CD8-positive, alpha-beta memory T cell (primary cell): ENCODE measurements at regions not wholly inside any gene's neighbourhood (a gene's known extent, or its start where the extent isn't known, plus 50 kb on each side); places are given as distances from the start of the nearest gene placed in this dataset.
A peak's percentile ranks its signal among the peaks of the same experiment; 100 is the strongest.

Source experiments
- CTCF ChIA-PET: fragments of 350-600 bp; sonication (Branson Sonifier 250); formaldehyde crosslinking; loops from one replicate; lab custom pipeline; 2021; ENCODE audit warnings: antibody characterized with exemption; lab: Charles Lee
- POLR2A ChIA-PET: fragments of 350-600 bp; sonication (Branson Sonifier 250); formaldehyde crosslinking; loops from one replicate; lab custom pipeline; 2021; ENCODE audit warnings: antibody characterized with exemption; lab: Charles Lee
- DNase-seq, 5 donors: peaks; one replicate each; pipeline versions ENCODE4 v3.0.0 to v3.0.0-alpha.2; 2020 to 2022; ENCODE audit warnings: mixed read lengths in 1 of 5
- H3K27ac ChIP-seq: one replicate; pipeline ENCODE4 v1.7.0; 2013; ENCODE audit warnings: low read depth, mild to moderate bottlenecking, low read length, moderate library complexity
- H3K27me3 ChIP-seq: 2 replicates; pipeline ENCODE4 v1.7.0; 2013; ENCODE audit warnings: low read length, mild to moderate bottlenecking; ENCODE audit not compliant: insufficient read depth, poor library complexity, severe bottlenecking
- H3K36me3 ChIP-seq: 2 replicates; pipeline ENCODE4 v1.7.0; 2013; ENCODE audit warnings: mild to moderate bottlenecking, low read length, moderate library complexity; ENCODE audit not compliant: insufficient read depth
- H3K4me1 ChIP-seq: 2 replicates; pipeline ENCODE4 v1.7.0; 2013; ENCODE audit warnings: mild to moderate bottlenecking, low read length, moderate library complexity; ENCODE audit not compliant: insufficient read depth
- H3K4me3 ChIP-seq: 2 replicates; pipeline ENCODE4 v1.7.0; 2013; ENCODE audit warnings: mild to moderate bottlenecking, low read length
- H3K9me3 ChIP-seq: 2 replicates; pipeline ENCODE4 v1.7.0; 2013; ENCODE audit warnings: mild to moderate bottlenecking, low read length
- H3K27ac Mint-ChIP-seq, 8 donors: one replicate each; pipeline ENCODE4 v1.8.0; 2020 to 2021; ENCODE audit warnings: mixed read lengths in 8 of 8, mild to moderate bottlenecking in 6 of 8, inconsistent platforms in 3 of 8, moderate library complexity in 3 of 8
- H3K27me3 Mint-ChIP-seq, 2 donors: one replicate each; pipeline ENCODE4 v1.8.0; 2020 to 2021; ENCODE audit warnings: mixed read lengths in 2 of 2, mild to moderate bottlenecking in 1 of 2, moderate library complexity in 1 of 2
- H3K36me3 Mint-ChIP-seq, 3 donors: one replicate each; pipeline ENCODE4 v1.8.0; 2020 to 2021; ENCODE audit warnings: mixed read lengths in 3 of 3, inconsistent platforms in 1 of 3, mild to moderate bottlenecking in 1 of 3
- H3K4me1 Mint-ChIP-seq, 3 donors: one replicate each; pipeline ENCODE4 v1.8.0; 2020 to 2021; ENCODE audit warnings: mixed read lengths in 3 of 3, inconsistent platforms in 1 of 3, mild to moderate bottlenecking in 1 of 3
- H3K4me3 Mint-ChIP-seq, 7 donors: one replicate each; pipeline ENCODE4 v1.8.0; 2020 to 2021; ENCODE audit warnings: mixed read lengths in 7 of 7, mild to moderate bottlenecking in 6 of 7, moderate library complexity in 4 of 7, inconsistent platforms in 2 of 7
- H3K9me3 Mint-ChIP-seq, 5 donors: one replicate each; pipeline ENCODE4 v1.8.0; 2020 to 2022; ENCODE audit warnings: mixed read lengths in 5 of 5, mild to moderate bottlenecking in 3 of 5, moderate library complexity in 2 of 5, inconsistent platforms in 1 of 5

DNA sequence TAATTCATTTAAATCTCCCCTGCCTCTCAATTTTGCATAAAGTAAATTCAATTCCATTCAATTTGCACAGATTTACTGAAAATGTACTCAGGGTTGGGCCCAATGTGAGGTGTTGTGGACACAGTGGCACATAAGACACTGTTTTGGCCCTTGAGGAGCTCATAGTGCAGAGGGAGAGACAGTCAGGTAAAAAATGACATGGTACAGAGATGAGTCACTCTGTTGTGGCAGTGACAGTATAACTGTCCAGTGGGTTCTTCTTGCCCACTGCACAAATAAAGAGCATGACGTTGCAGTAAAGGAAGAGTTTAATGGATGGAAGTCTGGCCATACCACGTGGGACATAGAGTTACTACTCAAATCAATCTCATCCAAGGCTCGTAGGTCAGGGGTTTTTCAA, 400.3 kb upstream of the TRIB2 start:
- Histone ChIP-seq H3K27ac (no peak overlapping the region), H3K4me1 (peaks cover 13% of the 10 kb centered on the region), H3K36me3 (no peaks in the 10 kb centered on the region), H3K4me3 (no peak overlapping the region), H3K9me3 (no peaks in the 10 kb centered on the region), H3K27me3 (no peaks in the 10 kb centered on the region)
- no peak for DNase-seq
- peak overlapping the region in 1 of 8 donors; percentile 74 for H3K27ac Mint-ChIP-seq
- no peak overlapping the region for H3K4me3 Mint-ChIP-seq
- CTCF ChIA-PET = no interaction called here
- peaks cover 0 to 21% (median 2%) of the 10 kb centered on the region in 3 donors for H3K4me1 Mint-ChIP-seq
- peaks cover 0 to 1% (median 0%) of the 10 kb centered on the region in 3 donors for H3K36me3 Mint-ChIP-seq
- H3K9me3 Mint-ChIP-seq = no peaks in the 10 kb centered on the region
- peaks cover 0 to 5% of the 10 kb centered on the region in 2 donors for H3K27me3 Mint-ChIP-seq
- POLR2A ChIA-PET = no interaction called here

DNA sequence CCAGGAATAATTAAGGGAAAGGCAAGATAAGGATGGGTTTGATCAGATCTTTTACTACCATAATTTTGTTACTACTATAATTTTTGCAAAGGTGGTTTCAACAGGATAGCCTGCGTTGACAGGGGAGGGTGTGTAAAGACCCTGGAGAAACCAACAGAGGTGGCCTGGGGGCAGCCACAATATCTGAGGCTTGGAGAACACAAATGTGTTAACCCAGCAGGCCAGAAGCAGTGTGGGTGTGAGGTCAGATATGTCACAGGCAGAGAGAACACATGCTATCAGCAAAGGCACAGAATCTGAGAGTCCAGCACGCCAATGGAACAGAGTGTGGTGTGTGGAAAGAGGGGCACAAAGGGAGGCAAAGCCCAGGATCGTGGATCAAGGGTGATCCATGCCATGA, 399.4 kb upstream of the TRIB2 start:
- CTCF ChIA-PET = no interaction called here
- Histone ChIP-seq H3K27ac (no peak overlapping the region), H3K4me3 (no peak overlapping the region), H3K27me3 (no peaks in the 10 kb centered on the region), H3K36me3 (no peaks in the 10 kb centered on the region), H3K4me1 (peaks cover 13% of the 10 kb centered on the region), H3K9me3 (no peaks in the 10 kb centered on the region)
- Mint-ChIP-seq H3K9me3 (no peaks in the 10 kb centered on the region), H3K4me3 (no peak overlapping the region), H3K27ac (no peak overlapping the region), H3K27me3 (peaks cover 0 to 5% of the 10 kb centered on the region in 2 donors), H3K4me1 (peaks cover 0 to 21% (median 2%) of the 10 kb centered on the region in 3 donors), H3K36me3 (peaks cover 0 to 1% (median 0%) of the 10 kb centered on the region in 3 donors)
- no peak for DNase-seq
- POLR2A ChIA-PET = no interaction called here

DNA sequence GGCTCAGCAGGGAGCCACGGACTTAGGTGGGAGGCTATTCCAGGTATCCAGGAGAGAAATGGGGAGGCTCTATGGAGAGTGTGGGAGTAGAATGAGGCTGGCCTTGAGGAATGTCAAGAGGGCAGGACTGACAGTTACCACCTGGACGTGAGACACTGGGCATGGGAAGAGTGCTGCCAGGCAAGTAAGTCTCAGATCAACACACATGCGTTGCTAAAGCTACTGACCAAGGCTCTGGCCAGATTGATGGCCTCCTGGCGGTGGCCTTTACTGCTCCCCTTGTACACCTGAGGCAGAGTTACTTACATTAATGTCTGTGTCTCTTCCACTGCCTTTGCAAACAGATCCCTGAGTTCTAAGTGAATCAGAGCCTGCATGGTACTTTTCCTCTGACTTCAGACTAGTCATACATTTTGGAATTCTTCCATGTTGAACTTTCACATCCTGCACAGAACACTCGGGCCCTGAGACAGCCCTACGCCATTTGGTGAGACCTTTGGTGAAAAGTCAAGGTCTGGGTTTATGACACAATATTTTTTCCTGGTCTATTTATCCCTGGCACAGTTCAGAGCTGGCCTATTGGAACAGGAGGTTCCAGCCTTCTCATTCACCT, 398.8 kb upstream of the TRIB2 start:
- H3K36me3 Mint-ChIP-seq = no peaks in the 10 kb centered on the region
- no peak overlapping the region for H3K27ac Mint-ChIP-seq
- CTCF ChIA-PET = no interaction called here
- Histone ChIP-seq H3K9me3 (no peaks in the 10 kb centered on the region), H3K4me3 (no peak overlapping the region), H3K4me1 (peaks cover 13% of the 10 kb centered on the region), H3K36me3 (no peaks in the 10 kb centered on the region), H3K27me3 (no peaks in the 10 kb centered on the region), H3K27ac (no peak overlapping the region)
- peaks cover 0 to 5% of the 10 kb centered on the region in 2 donors for H3K27me3 Mint-ChIP-seq
- H3K4me1 Mint-ChIP-seq = peaks cover 0 to 16% (median 2%) of the 10 kb centered on the region in 3 donors
- POLR2A ChIA-PET = no interaction called here
- H3K9me3 Mint-ChIP-seq = no peaks in the 10 kb centered on the region
- H3K4me3 Mint-ChIP-seq = no peak overlapping the region
- DNase-seq = no peak

DNA sequence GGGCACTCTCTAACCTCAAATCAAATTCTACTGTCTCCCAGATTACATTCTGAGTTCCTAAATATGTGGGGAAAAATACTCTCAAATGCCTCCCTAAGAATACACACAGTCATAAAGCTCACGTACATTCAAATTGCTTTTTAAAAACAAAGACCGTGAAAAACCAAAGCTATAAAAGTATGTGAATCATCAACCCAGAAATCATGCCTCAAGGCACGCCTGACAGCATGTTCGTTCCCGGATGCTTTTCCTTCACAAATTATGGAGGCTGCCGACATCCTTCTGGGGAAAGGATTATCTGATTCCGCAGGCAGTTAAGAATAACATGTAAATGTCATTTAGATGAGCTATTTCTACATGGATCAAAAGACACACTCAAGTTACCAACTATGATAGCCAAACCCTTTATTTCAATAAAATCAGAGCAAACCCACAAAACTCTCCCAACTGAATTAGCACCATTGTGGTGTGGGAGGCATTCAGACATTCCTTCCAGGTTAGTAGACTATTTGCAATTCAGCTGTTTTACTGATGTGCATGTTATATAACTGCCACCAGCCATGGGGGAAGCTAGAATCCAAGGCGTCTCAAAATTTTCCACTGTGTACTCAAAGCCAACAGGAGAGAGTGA, 398.2 kb upstream of the TRIB2 start:
- H3K27me3 Mint-ChIP-seq = peaks cover 0 to 5% of the 10 kb centered on the region in 2 donors
- ChIA-PET CTCF (interaction anchor here (0.8 to 0.9 kb wide), 2 partner anchors 14 to 688 kb away, joined by 3 read pairs; no protein-coding TSS in a partner anchor), POLR2A (no interaction called here)
- no peak overlapping the region for H3K4me3 Mint-ChIP-seq
- H3K36me3 Mint-ChIP-seq = no peaks in the 10 kb centered on the region
- Histone ChIP-seq H3K9me3 (no peaks in the 10 kb centered on the region), H3K27ac (no peak overlapping the region), H3K4me3 (no peak overlapping the region), H3K4me1 (peaks cover 10% of the 10 kb centered on the region), H3K36me3 (no peaks in the 10 kb centered on the region), H3K27me3 (no peaks in the 10 kb centered on the region)
- peaks cover 0 to 10% (median 2%) of the 10 kb centered on the region in 3 donors for H3K4me1 Mint-ChIP-seq
- H3K27ac Mint-ChIP-seq = no peak overlapping the region
- no peak for DNase-seq
- H3K9me3 Mint-ChIP-seq = no peaks in the 10 kb centered on the region

DNA sequence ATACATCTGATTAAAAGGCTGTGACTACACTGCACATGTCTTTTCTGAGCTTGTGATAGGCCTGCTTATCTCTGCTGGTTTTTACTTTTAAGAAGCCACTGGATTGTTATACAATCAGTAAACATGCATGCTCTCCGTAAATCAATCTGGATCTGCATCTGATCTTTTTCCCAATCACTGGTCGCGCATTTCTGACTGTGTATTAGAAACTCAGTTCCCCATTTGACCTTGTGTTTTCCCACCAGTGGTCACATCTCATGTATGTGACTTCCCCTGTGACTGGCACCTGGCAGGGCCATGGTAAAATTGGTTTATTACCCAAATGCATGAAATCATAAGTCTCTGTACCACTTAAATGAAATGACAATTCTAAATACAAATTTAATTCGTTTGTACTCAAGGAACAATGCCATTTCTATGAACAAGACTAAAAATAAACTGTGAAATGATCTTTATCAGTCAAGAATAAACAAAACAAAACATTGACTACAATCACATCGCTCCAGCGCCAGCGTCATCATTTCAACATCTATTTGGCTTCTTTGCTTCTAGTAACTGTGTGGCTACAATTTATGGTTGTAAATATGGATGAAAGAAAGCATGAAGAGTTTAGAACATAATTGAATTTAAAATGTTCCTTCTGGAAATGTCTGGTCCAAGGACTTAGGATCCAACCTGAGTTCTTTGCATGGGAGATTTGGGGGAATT, 396.6 kb upstream of the TRIB2 start:
- POLR2A ChIA-PET = no interaction called here
- CTCF ChIA-PET = no interaction called here
- Histone ChIP-seq H3K27me3 (no peaks in the 10 kb centered on the region), H3K9me3 (no peaks in the 10 kb centered on the region), H3K4me3 (no peak overlapping the region), H3K36me3 (no peaks in the 10 kb centered on the region), H3K4me1 (no peaks in the 10 kb centered on the region), H3K27ac (no peak overlapping the region)
- Mint-ChIP-seq H3K27me3 (no peaks in the 10 kb centered on the region), H3K4me1 (no peaks in the 10 kb centered on the region), H3K36me3 (no peaks in the 10 kb centered on the region), H3K4me3 (no peak overlapping the region), H3K9me3 (no peaks in the 10 kb centered on the region), H3K27ac (no peak overlapping the region)
- no peak for DNase-seq

DNA sequence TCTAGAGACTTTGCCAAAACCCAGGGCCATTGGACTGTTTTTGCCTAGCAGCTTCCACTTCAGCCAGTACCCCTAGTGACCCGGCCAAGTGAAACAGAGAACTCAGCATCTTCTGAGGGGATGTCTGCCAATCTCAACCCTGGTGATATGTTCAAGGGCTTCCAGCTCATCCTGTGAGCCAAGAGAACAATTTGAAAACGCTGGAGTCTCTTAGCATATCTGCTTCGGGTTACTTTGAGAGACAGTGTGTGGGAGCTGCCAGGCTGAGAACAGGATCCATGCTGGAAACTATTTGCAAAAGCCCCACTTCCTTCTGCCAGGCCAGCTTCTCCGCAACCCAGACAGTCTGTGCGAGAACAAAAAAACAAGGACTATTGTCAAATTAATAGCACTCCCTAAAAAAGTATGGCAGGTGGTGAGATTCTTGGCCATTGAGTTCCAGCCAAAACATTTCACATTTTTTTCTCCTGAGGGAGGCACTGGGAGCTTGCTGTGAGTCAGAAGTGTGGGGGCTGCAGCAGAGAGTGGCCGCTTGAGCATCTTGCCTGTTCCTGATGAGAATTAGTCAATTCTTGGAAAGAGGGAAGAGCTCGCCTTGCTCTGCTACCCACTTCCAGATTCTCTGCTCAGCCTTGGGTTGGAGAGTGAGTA, 395.6 kb upstream of the TRIB2 start:
- H3K4me3 ChIP-seq = no peak overlapping the region
- no peak for DNase-seq
- Mint-ChIP-seq H3K9me3 (no peaks in the 10 kb centered on the region), H3K27ac (no peak overlapping the region), H3K36me3 (no peaks in the 10 kb centered on the region), H3K4me3 (no peak overlapping the region), H3K4me1 (no peaks in the 10 kb centered on the region), H3K27me3 (no peaks in the 10 kb centered on the region)
- no peaks in the 10 kb centered on the region for H3K36me3 ChIP-seq
- no peak overlapping the region for H3K27ac ChIP-seq
- ChIA-PET POLR2A (no interaction called here), CTCF (no interaction called here)
- H3K27me3 ChIP-seq = no peaks in the 10 kb centered on the region
- no peaks in the 10 kb centered on the region for H3K9me3 ChIP-seq
- no peaks in the 10 kb centered on the region for H3K4me1 ChIP-seq

DNA sequence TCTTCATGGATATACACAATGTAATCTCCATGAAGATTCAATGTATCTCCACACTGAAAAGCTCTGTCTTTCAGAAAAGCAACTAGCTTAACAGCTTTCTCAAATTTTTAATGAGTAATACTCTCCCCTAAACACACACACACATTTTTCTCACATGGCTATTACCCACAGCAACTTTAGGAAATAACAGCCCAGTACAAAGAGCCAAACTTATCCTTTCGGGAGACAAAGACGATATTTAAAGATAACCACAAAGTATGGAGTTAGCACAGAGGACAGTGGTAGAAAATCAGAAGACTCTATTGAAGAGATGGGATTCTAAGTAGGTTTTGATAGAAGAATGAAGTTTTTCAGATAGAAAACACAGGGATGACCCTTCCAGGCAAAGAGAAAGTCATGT, 394.9 kb upstream of the TRIB2 start:
- POLR2A ChIA-PET = no interaction called here
- Mint-ChIP-seq H3K36me3 (no peaks in the 10 kb centered on the region), H3K27me3 (no peaks in the 10 kb centered on the region), H3K27ac (no peak overlapping the region), H3K4me3 (no peak overlapping the region), H3K9me3 (no peaks in the 10 kb centered on the region), H3K4me1 (no peaks in the 10 kb centered on the region)
- H3K36me3 ChIP-seq = no peaks in the 10 kb centered on the region
- no peaks in the 10 kb centered on the region for H3K9me3 ChIP-seq
- CTCF ChIA-PET = no interaction called here
- no peak for DNase-seq
- H3K4me1 ChIP-seq = no peaks in the 10 kb centered on the region
- H3K27ac ChIP-seq = no peak overlapping the region
- H3K4me3 ChIP-seq = no peak overlapping the region
- H3K27me3 ChIP-seq = no peaks in the 10 kb centered on the region

DNA sequence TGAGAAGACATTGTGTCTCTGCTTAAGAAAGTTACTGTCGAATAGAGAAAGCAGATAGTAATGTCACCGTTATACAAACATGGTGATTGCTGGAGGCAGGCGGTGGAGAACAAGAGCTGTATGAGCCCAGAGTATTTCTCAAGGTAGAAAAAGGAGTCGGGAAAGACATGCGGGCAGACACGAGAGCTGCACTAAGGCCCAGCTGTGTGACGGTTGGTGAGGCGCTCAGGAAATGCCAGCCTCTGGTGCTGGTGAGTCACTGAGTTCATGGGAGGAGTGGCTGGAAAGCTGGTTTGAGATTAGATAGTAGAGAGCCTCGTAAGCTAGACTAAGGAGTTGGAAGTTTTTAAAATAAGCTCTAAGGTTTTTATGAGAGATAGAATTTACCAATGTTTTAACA, 390.9 kb upstream of the TRIB2 start:
- H3K27ac ChIP-seq = no peak overlapping the region
- no peaks in the 10 kb centered on the region for H3K4me1 Mint-ChIP-seq
- no peak for DNase-seq
- H3K27me3 ChIP-seq = no peaks in the 10 kb centered on the region
- CTCF ChIA-PET = interaction anchor here (1.2 to 1.4 kb wide), 2 partner anchors 13 to 606 kb away, joined by 3 to 4 read pairs; no protein-coding TSS in a partner anchor
- H3K4me3 Mint-ChIP-seq = no peak overlapping the region
- POLR2A ChIA-PET = no interaction called here
- no peaks in the 10 kb centered on the region for H3K9me3 Mint-ChIP-seq
- H3K36me3 Mint-ChIP-seq = no peaks in the 10 kb centered on the region
- H3K9me3 ChIP-seq = no peaks in the 10 kb centered on the region
- no peak overlapping the region for H3K4me3 ChIP-seq
- H3K4me1 ChIP-seq = no peaks in the 10 kb centered on the region
- H3K27ac Mint-ChIP-seq = no peak overlapping the region
- no peaks in the 10 kb centered on the region for H3K36me3 ChIP-seq
- H3K27me3 Mint-ChIP-seq = peaks cover 0 to 2% of the 10 kb centered on the region in 2 donors
